UCSD-AML1 (cell line): ENCODE measurements at regions not wholly inside any gene's neighbourhood (a gene's known extent, or its start where the extent isn't known, plus 50 kb on each side); places are given as distances from the start of the nearest gene placed in this dataset.

ENCODE experiments used
- DNase-seq: peaks from one replicate; lab custom pipeline; 2025; ENCODE audit not compliant: unreplicated experiment; lab: John Stamatoyannopoulos, UW

- no peak for DNase-seq
Measured at GRCh38 chr1:80876035-80876434, 924.7 kb upstream of the ADGRL2 start.

GRCh38 chr1:80869299-80869698 lies 931.4 kb upstream of the ADGRL2 start:
- DNase-seq = no peak

GRCh38 chr1:80847904-80848303 lies 952.8 kb upstream of the ADGRL2 start:
- DNase-seq = no peak

GRCh38 chr1:80846966-80847365 lies 953.8 kb upstream of the ADGRL2 start:
- DNase-seq = no peak

GRCh38 chr1:80842796-80843195 lies 957.9 kb upstream of the ADGRL2 start:
- DNase-seq = no peak

GRCh38 chr1:80841261-80841660 lies 959.5 kb upstream of the ADGRL2 start:
- no peak for DNase-seq

- DNase-seq = no peak
Measured at GRCh38 chr1:80837066-80837465, 963.7 kb upstream of the ADGRL2 start.

GRCh38 chr1:80836505-80836904 lies 964.2 kb upstream of the ADGRL2 start:
- no peak for DNase-seq

GRCh38 chr1:80827666-80828065 lies 973.1 kb upstream of the ADGRL2 start:
- no peak for DNase-seq

- no peak for DNase-seq
Measured at GRCh38 chr1:80825067-80825466, 975.7 kb upstream of the ADGRL2 start.

- no peak for DNase-seq
Measured at GRCh38 chr1:80818211-80818610, 982.5 kb upstream of the ADGRL2 start.

GRCh38 chr1:80807981-80808380 lies 992.8 kb upstream of the ADGRL2 start:
- DNase-seq = no peak

- no peak for DNase-seq
Measured at GRCh38 chr1:80806431-80806830, 994.3 kb upstream of the ADGRL2 start.

- DNase-seq = no peak
Measured at GRCh38 chr1:80801695-80802094, 999.0 kb upstream of the ADGRL2 start.

GRCh38 chr1:80799457-80799856 lies 1001.3 kb upstream of the ADGRL2 start:
- DNase-seq = no peak

GRCh38 chr1:80779275-80779674 lies 1021.5 kb upstream of the ADGRL2 start:
- DNase-seq = peak; percentile 3

- no peak for DNase-seq
Measured at GRCh38 chr1:80778094-80778840, 1022.5 kb upstream of the ADGRL2 start.

GRCh38 chr1:80776266-80776665 lies 1024.5 kb upstream of the ADGRL2 start:
- DNase-seq = no peak

- no peak for DNase-seq
Measured at GRCh38 chr1:80769208-80769750, 1031.5 kb upstream of the ADGRL2 start.

GRCh38 chr1:80767711-80768110 lies 1033.0 kb upstream of the ADGRL2 start:
- DNase-seq = no peak

GRCh38 chr1:80759354-80759753 lies 1041.4 kb upstream of the ADGRL2 start:
- DNase-seq = no peak

- no peak for DNase-seq
Measured at GRCh38 chr1:80755944-80756343, 1044.8 kb upstream of the ADGRL2 start.

GRCh38 chr1:80751204-80751603 lies 1049.5 kb upstream of the ADGRL2 start:
- DNase-seq = no peak
